Uterus (tissue), 2 donors: ENCODE measurements at regions not wholly inside any gene's neighbourhood (a gene's known extent, or its start where the extent isn't known, plus 50 kb on each side); places are given as distances from the start of the nearest gene placed in this dataset.

ENCODE experiments used
- CTCF ChIP-seq, 4 experiments: fragments of 200-600 bp in 2 of 4; fragments of 450-650 bp in 2 of 4; sonication (generic) in 2 of 4; IDR thresholded peaks; one replicate each; pipeline ENCODE4 v1.5.1; 2016 to 2019; ENCODE audit warnings: antibody characterized with exemption in 4 of 4, mild to moderate bottlenecking in 2 of 4, moderate library complexity in 1 of 4
- POLR2A ChIP-seq, 2 donors: fragments of 450-650 bp; IDR thresholded peaks; one replicate each; pipeline ENCODE4 v1.6.1; 2016; ENCODE audit warnings: antibody characterized with exemption in 2 of 2, mild to moderate bottlenecking in 1 of 2, moderate library complexity in 1 of 2

GRCh38 chr10:118961436-118961835 lies 68.1 kb upstream of the NANOS1 start:
- no peak for TF ChIP-seq CTCF (IDR thresholded peaks at IDR 0.05)
- TF ChIP-seq POLR2A (IDR thresholded peaks at IDR 0.05): no peak
